ENCODE measurements at regions not wholly inside any gene's neighbourhood (a gene's known extent, or its start where the extent isn't known, plus 50 kb on each side); places are given as distances from the start of the nearest gene placed in this dataset.

- TF ChIP-seq SMAD4 (CRISPR knock-in tag; IDR thresholded peaks at IDR 0.05), result no peak
- TF ChIP-seq CTCF (IDR thresholded peaks at IDR 0.05), result no peak
- no peak for TF ChIP-seq ZNF263 (CRISPR knock-in tag; IDR thresholded peaks at IDR 0.05; ENCODE audit: low read depth)
- no peak for TF ChIP-seq GTF2I (CRISPR knock-in tag; conservative IDR thresholded peaks at IDR 0.05)
- TF ChIP-seq E2F4 (CRISPR knock-in tag; IDR thresholded peaks at IDR 0.05; ENCODE audit: borderline replicate concordance, low read depth), result no peak
- TF ChIP-seq SOX15 (CRISPR knock-in tag; IDR thresholded peaks at IDR 0.05), result no peak
- TF ChIP-seq ZNF121 (CRISPR knock-in tag; IDR thresholded peaks at IDR 0.05), result no peak
- no peak for TF ChIP-seq NR3C1 (CRISPR knock-in tag; conservative IDR thresholded peaks at IDR 0.05; ENCODE audit: low read depth)
These were observed 544.4 kb upstream of the PKN2 start for GRCh38 chr1:88139633-88140032.
